Activated CD8-positive, alpha-beta T cell treated with anti-CD3 and anti-CD28 coated beads for 36 hours (primary cell): ENCODE measurements at regions not wholly inside any gene's neighbourhood (a gene's known extent, or its start where the extent isn't known, plus 50 kb on each side); places are given as distances from the start of the nearest gene placed in this dataset.

Source experiments
- ATAC-seq: fragments of 200-7000 bp; cut with Tn5 transposase; one replicate; pipeline ENCODE4 v1.10.0; 2021; ENCODE audit warnings: mild to moderate bottlenecking, moderate library complexity
- CTCF ChIA-PET: fragments of 350-600 bp; sonication (Branson Sonifier 250); formaldehyde crosslinking; loops from one replicate; lab custom pipeline; 2021; ENCODE audit warnings: antibody characterized with exemption; lab: Charles Lee
- POLR2A ChIA-PET: fragments of 350-600 bp; sonication (Branson Sonifier 250); formaldehyde crosslinking; loops from one replicate; lab custom pipeline; 2021; ENCODE audit warnings: antibody characterized with exemption; lab: Charles Lee
- DNase-seq: peaks from one replicate; pipeline ENCODE4 v3.0.0-alpha.2; 2020
- H3K27ac Mint-ChIP-seq: one replicate; pipeline ENCODE4 v1.8.0; 2021; ENCODE audit warnings: mild to moderate bottlenecking, mixed read lengths
- H3K27me3 Mint-ChIP-seq: one replicate; pipeline ENCODE4 v1.8.0; 2021; ENCODE audit warnings: mixed read lengths
- H3K36me3 Mint-ChIP-seq: one replicate; pipeline ENCODE4 v1.8.0; 2021; ENCODE audit warnings: low read depth, mixed read lengths
- H3K4me1 Mint-ChIP-seq: one replicate; pipeline ENCODE4 v1.8.0; 2021; ENCODE audit warnings: low read depth, mixed read lengths
- H3K4me3 Mint-ChIP-seq: one replicate; pipeline ENCODE4 v1.8.0; 2021; ENCODE audit warnings: mild to moderate bottlenecking, moderate library complexity, mixed read lengths
- H3K9me3 Mint-ChIP-seq: one replicate; pipeline ENCODE4 v1.8.0; 2021; ENCODE audit warnings: mixed read lengths
- CTCF ChIP-seq: fragments of 200-600 bp; IDR thresholded peaks from one replicate; pipeline ENCODE4 v1.8.0; 2022; ENCODE audit warnings: antibody characterized with exemption, mild to moderate bottlenecking
- intact Hi-C: fragments of 100-400 bp; cut with micrococcal nuclease; formaldehyde crosslinking; loops from one replicate; pipeline ENCODE4 v1.10.0; 2022

GRCh38 chr18:78566720-78567119 lies 412.9 kb upstream of the SALL3 start:
- Mint-ChIP-seq H3K4me3 (no peak overlapping the region), H3K4me1 (no peaks in the 10 kb centered on the region), H3K36me3 (no peaks in the 10 kb centered on the region), H3K9me3 (peaks cover 16% of the 10 kb centered on the region), H3K27ac (no peak overlapping the region), H3K27me3 (peaks cover 2% of the 10 kb centered on the region)
- TF ChIP-seq CTCF, result no peak
- no peak for ATAC-seq
- CTCF ChIA-PET, result no interaction called here
- intact Hi-C loops, result no loop called here
- DNase-seq, result no peak
- POLR2A ChIA-PET, result no interaction called here

GRCh38 chr18:78571063-78571785 lies 408.4 kb upstream of the SALL3 start:
- ChIA-PET CTCF (no interaction called here), POLR2A (no interaction called here)
- no peak for DNase-seq
- no peak for ATAC-seq
- Mint-ChIP-seq H3K9me3 (peaks cover 27% of the 10 kb centered on the region), H3K27me3 (no peaks in the 10 kb centered on the region), H3K27ac (no peak overlapping the region), H3K4me3 (no peak overlapping the region), H3K4me1 (no peaks in the 10 kb centered on the region), H3K36me3 (no peaks in the 10 kb centered on the region)
- TF ChIP-seq CTCF, result no peak
- intact Hi-C loops, result no loop called here

DNA sequence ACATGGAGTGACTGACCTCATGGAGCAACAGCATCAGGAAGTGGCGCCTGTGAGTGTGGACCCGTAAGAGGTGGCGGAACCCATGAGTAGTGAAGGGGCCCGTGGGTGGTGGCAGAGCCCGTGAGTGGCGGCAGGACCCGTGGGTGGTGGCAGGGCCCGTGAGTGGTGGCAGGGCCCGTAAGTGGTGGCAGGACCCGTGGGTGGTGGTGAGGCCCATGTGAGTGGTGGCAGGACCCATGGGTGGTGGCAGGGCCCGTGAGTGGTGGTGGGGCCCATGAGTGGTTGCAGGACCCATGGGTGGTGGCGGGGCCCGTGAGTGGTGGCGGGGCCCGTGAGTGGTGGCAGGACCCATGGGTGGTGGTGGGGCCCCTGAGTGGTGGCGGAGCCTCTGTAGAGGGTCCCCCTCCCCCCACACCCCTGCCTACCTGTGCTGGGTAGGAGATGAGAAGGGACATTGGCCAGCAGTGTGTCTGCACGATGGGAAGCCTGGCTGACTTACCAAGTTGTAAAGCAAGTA lies 407.7 kb upstream of the SALL3 start:
- H3K9me3 Mint-ChIP-seq, result peaks cover 27% of the 10 kb centered on the region
- no peak overlapping the region for H3K4me3 Mint-ChIP-seq
- ATAC-seq (no peak), DNase-seq (no peak)
- intact Hi-C loops, result no loop called here
- ChIA-PET CTCF (no interaction called here), POLR2A (no interaction called here)
- H3K36me3 Mint-ChIP-seq, result no peaks in the 10 kb centered on the region
- no peak overlapping the region for H3K27ac Mint-ChIP-seq
- no peaks in the 10 kb centered on the region for H3K4me1 Mint-ChIP-seq
- no peak for TF ChIP-seq CTCF
- H3K27me3 Mint-ChIP-seq, result no peaks in the 10 kb centered on the region

GRCh38 chr18:78573773-78574172 lies 405.8 kb upstream of the SALL3 start:
- ATAC-seq (no peak), DNase-seq (no peak)
- Mint-ChIP-seq H3K9me3 (peaks cover 18% of the 10 kb centered on the region), H3K36me3 (no peaks in the 10 kb centered on the region), H3K27ac (no peak overlapping the region), H3K4me1 (no peaks in the 10 kb centered on the region), H3K4me3 (no peak overlapping the region), H3K27me3 (no peaks in the 10 kb centered on the region)
- ChIA-PET CTCF (no interaction called here), POLR2A (no interaction called here)
- TF ChIP-seq CTCF, result no peak
- intact Hi-C loops, result no loop called here

DNA sequence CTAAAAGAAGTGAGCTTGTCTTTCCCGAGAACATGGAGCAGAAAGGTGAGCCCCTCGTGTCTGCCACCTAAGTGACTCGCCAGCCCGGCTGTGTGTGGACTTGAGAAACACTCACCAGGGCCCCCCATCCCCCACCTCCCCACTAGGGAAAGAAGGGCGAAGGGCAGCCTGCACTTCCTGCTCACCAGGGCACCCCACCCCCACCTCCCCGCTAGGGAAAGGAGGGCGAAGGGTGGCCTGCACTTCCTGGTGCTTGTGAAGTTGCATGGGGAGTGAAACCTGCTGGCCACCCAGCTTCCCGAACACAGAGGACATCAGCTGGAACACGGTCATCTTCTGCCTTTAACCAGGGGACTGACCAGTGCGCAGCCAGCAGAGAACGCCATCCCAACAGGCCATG lies 402.7 kb upstream of the SALL3 start:
- Mint-ChIP-seq H3K27ac (no peak overlapping the region), H3K9me3 (peaks cover 11% of the 10 kb centered on the region), H3K4me3 (no peak overlapping the region), H3K36me3 (no peaks in the 10 kb centered on the region), H3K27me3 (no peaks in the 10 kb centered on the region), H3K4me1 (no peaks in the 10 kb centered on the region)
- TF ChIP-seq CTCF, result no peak
- CTCF ChIA-PET, result no interaction called here
- POLR2A ChIA-PET, result no interaction called here
- no peak for ATAC-seq
- intact Hi-C loops, result no loop called here
- no peak for DNase-seq
